ENCODE measurements at regions not wholly inside any gene's neighbourhood (a gene's known extent, or its start where the extent isn't known, plus 50 kb on each side); places are given as distances from the start of the nearest gene placed in this dataset.

DNA sequence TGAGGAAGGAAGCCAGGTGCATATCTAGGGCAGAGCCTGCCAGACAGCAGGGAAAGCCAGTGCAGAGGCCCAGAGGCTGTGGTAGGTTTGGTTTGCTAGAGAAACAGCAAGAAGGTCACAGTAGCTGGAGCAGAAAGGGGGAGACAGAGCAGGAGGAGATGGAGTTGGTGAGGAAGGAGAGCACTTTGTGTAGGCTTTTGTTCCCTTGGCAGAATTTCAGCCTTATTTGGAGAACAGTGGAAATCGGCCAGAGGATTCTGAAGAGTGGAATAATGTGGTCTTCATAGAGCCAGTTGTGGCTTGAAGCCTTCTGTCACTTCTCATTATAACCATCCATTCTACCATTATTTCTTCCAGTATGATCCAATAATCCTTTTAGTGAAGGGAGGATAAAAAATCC is 212.9 kb upstream of the FAR2 start:
- TF ChIP-seq, protein P1, sequence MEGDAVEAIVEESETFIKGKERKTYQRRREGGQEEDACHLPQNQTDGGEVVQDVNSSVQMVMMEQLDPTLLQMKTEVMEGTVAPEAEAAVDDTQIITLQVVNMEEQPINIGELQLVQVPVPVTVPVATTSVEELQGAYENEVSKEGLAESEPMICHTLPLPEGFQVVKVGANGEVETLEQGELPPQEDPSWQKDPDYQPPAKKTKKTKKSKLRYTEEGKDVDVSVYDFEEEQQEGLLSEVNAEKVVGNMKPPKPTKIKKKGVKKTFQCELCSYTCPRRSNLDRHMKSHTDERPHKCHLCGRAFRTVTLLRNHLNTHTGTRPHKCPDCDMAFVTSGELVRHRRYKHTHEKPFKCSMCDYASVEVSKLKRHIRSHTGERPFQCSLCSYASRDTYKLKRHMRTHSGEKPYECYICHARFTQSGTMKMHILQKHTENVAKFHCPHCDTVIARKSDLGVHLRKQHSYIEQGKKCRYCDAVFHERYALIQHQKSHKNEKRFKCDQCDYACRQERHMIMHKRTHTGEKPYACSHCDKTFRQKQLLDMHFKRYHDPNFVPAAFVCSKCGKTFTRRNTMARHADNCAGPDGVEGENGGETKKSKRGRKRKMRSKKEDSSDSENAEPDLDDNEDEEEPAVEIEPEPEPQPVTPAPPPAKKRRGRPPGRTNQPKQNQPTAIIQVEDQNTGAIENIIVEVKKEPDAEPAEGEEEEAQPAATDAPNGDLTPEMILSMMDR (IDR thresholded peaks at IDR 0.05): no peak
- TF ChIP-seq POLR2A (IDR thresholded peaks at IDR 0.05): no peak

Data from esophagus squamous epithelium (tissue), 4 donors.